ENCODE measurements at regions not wholly inside any gene's neighbourhood (a gene's known extent, or its start where the extent isn't known, plus 50 kb on each side); places are given as distances from the start of the nearest gene placed in this dataset.
"Not testable (repeated sequence)": the region's sequence is repeated elsewhere in the genome, so short reads cannot be mapped to it uniquely, and the experiment has no call there.

- DNase-seq (ENCODE audit: low read depth), result no peak
These were observed 83.3 kb upstream of the C16orf82 start for GRCh38 chr16:26983426-26983825.

- DNase-seq (ENCODE audit: low read depth), result no peak
These were observed 81.3 kb upstream of the C16orf82 start for GRCh38 chr16:26985100-26986065.

GRCh38 chr16:26987597-26988010 lies 79.1 kb upstream of the C16orf82 start:
- DNase-seq (ENCODE audit: low read depth), result no peak

- no peak for DNase-seq (ENCODE audit: low read depth)
These were observed 78.5 kb upstream of the C16orf82 start for GRCh38 chr16:26988186-26988585.

GRCh38 chr16:26990384-26991120 lies 76.2 kb upstream of the C16orf82 start:
- not testable (repeated sequence) for DNase-seq (ENCODE audit: low read depth)

GRCh38 chr16:26992666-26993349 lies 73.9 kb upstream of the C16orf82 start:
- no peak for DNase-seq (ENCODE audit: low read depth)

GRCh38 chr16:26993511-26993910 lies 73.2 kb upstream of the C16orf82 start:
- no peak for DNase-seq (ENCODE audit: low read depth)

GRCh38 chr16:26993963-26994362 lies 72.8 kb upstream of the C16orf82 start:
- no peak for DNase-seq (ENCODE audit: low read depth)

GRCh38 chr16:26995522-26995921 lies 71.2 kb upstream of the C16orf82 start:
- DNase-seq (ENCODE audit: low read depth), result no peak

GRCh38 chr16:27005386-27005785 lies 61.3 kb upstream of the C16orf82 start:
- no peak for DNase-seq (ENCODE audit: low read depth)

Measured in forelimb muscle (tissue), 1 donor.